WERI-Rb-1 (cell line): ENCODE measurements at regions not wholly inside any gene's neighbourhood (a gene's known extent, or its start where the extent isn't known, plus 50 kb on each side); places are given as distances from the start of the nearest gene placed in this dataset.

ENCODE experiments used
- DNase-seq: peaks from one replicate; pipeline ENCODE4 v3.0.0-alpha.2; 2020
- H3K27ac ChIP-seq: fragments of 250-450 bp; sonication (Bioruptor Pico); 2 replicates; pipeline ENCODE4 v1.5.1; 2020; ENCODE audit warnings: mild to moderate bottlenecking, moderate library complexity
- H3K27me3 ChIP-seq: fragments of 250-450 bp; sonication (Bioruptor Pico); 2 replicates; pipeline ENCODE4 v1.5.1; 2021; ENCODE audit warnings: mild to moderate bottlenecking, low read depth, moderate library complexity; ENCODE audit not compliant: insufficient read depth, severe bottlenecking
- H3K36me3 ChIP-seq: fragments of 250-450 bp; sonication (Bioruptor Pico); 2 replicates; pipeline ENCODE4 v1.5.1; 2020; ENCODE audit warnings: mild to moderate bottlenecking, moderate library complexity
- H3K4me3 ChIP-seq: 2 replicates; pipeline ENCODE4 v1.5.1; 2011; ENCODE audit warnings: low read depth, mild to moderate bottlenecking, control low read depth, low read length
- H3K9me3 ChIP-seq: fragments of 250-450 bp; sonication (Bioruptor Pico); 2 replicates; pipeline ENCODE4 v1.5.1; 2021; ENCODE audit warnings: mild to moderate bottlenecking, moderate library complexity; ENCODE audit not compliant: severe bottlenecking
- CTCF ChIP-seq: IDR thresholded peaks from 2 replicates; pipeline ENCODE4 v1.5.1; 2011; ENCODE audit warnings: low read depth, mild to moderate bottlenecking, control low read depth, inconsistent platforms, low read length

DNA sequence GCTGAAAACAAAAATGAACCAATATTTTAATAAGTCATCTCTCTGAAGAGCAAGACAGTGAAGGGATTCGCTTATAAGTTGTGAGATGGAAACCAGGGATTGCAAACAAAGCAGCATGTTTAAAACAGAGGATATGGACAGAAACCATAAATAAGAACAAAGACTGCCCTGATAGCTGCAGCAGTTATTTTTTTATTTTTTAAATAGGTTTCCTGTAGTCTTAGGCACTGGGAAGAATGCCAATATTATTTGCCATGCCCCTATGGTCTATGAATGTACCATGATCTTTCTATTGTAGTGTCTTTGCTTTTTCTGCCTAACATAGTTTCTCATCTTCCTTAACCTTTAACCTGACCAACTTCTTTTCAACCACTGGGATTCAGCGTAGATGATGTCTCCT lies 1334.0 kb upstream of the NRXN1 start:
- no peak for DNase-seq
- H3K9me3 ChIP-seq: no peaks in the 10 kb centered on the region
- H3K27me3 ChIP-seq: no peaks in the 10 kb centered on the region
- no peaks in the 10 kb centered on the region for H3K36me3 ChIP-seq
- no peak overlapping the region for H3K4me3 ChIP-seq
- no peak for TF ChIP-seq CTCF
- no peak overlapping the region for H3K27ac ChIP-seq

DNA sequence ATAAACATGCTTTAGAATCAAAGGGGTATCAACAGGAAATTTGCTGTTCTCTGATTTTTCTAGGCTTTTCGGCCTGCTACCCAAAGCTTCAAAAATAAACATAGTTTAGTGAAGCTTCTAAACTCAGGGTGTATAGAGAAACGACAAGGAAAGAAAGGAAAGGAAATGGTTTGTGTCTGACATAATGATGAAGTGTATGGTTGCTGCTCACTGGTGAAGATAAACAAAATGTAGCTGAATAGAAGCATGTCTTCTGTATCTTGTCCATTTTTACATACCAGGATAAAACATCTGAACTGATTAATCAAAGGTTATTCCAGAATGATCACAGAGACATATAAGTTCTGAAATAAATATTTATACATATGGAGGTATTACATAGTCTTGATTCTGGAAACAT lies 1324.6 kb upstream of the NRXN1 start:
- TF ChIP-seq CTCF: no peak
- no peaks in the 10 kb centered on the region for H3K27me3 ChIP-seq
- DNase-seq: no peak
- H3K4me3 ChIP-seq: no peak overlapping the region
- no peaks in the 10 kb centered on the region for H3K36me3 ChIP-seq
- no peak overlapping the region for H3K27ac ChIP-seq
- peaks cover 2% of the 10 kb centered on the region for H3K9me3 ChIP-seq

- H3K9me3 ChIP-seq: no peaks in the 10 kb centered on the region
- H3K36me3 ChIP-seq: no peaks in the 10 kb centered on the region
- no peak for TF ChIP-seq CTCF
- H3K27ac ChIP-seq: no peak overlapping the region
- no peaks in the 10 kb centered on the region for H3K27me3 ChIP-seq
- DNase-seq: no peak
- no peak overlapping the region for H3K4me3 ChIP-seq
Measured at GRCh38 chr2:52347292-52347691, 1315.4 kb upstream of the NRXN1 start.

GRCh38 chr2:52345676-52346075 lies 1313.7 kb upstream of the NRXN1 start:
- DNase-seq: no peak
- H3K9me3 ChIP-seq: no peaks in the 10 kb centered on the region
- TF ChIP-seq CTCF: no peak
- H3K27ac ChIP-seq: no peak overlapping the region
- no peaks in the 10 kb centered on the region for H3K27me3 ChIP-seq
- H3K36me3 ChIP-seq: no peaks in the 10 kb centered on the region
- H3K4me3 ChIP-seq: no peak overlapping the region

DNA sequence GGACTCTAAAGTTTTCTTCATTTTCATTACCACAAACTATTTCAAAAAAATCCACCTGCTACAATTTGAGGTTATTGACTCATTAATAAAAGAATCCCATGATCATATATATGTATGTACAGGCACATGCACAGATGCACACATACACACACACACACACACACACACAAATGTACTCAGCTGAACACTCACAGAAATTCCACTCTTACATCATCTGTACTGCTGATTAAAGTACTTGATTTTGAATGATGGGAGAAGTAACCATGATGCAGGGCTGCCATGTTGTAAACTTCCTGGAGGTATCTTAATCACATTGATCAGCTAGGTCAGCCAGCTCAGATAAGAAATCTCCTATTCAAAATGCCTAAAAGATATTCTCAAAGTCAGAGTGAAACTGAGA lies 1313.2 kb upstream of the NRXN1 start:
- DNase-seq: no peak
- H3K4me3 ChIP-seq: no peak overlapping the region
- TF ChIP-seq CTCF: no peak
- no peaks in the 10 kb centered on the region for H3K27me3 ChIP-seq
- no peaks in the 10 kb centered on the region for H3K9me3 ChIP-seq
- no peaks in the 10 kb centered on the region for H3K36me3 ChIP-seq
- no peak overlapping the region for H3K27ac ChIP-seq

DNA sequence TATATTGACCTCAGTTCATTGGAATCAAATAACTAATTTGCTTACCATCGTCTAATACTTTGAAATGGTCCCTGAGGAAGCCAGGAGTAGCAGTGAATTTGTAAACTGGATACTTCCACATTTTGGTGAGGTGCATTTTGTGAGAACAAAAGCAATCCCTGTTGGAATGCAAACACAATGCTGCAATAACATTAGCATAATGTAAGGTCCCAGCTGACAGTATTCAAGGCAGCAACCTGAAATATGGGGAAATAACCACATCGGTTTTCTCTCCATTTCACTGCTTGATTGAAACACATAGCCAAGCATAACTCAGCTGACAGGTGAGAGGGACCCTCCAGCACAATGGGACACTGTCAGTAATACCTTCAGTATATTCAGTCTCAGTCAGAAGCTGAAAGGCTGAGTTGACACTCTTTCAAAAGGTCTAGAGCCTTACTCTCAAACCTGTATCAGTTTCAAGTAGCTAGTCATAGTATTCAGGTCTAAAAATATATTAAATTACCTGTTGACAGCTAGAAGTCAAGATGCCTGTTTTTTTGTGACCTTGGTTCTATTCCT lies 1311.9 kb upstream of the NRXN1 start:
- TF ChIP-seq CTCF: no peak
- no peak for DNase-seq

More for the DNA sequence above, 1311.9 kb upstream of the NRXN1 start:
- no peaks in the 10 kb centered on the region for H3K9me3 ChIP-seq
- no peaks in the 10 kb centered on the region for H3K36me3 ChIP-seq
- H3K27ac ChIP-seq: no peak overlapping the region
- no peak overlapping the region for H3K4me3 ChIP-seq
- H3K27me3 ChIP-seq: no peaks in the 10 kb centered on the region
